ENCODE measurements at regions not wholly inside any gene's neighbourhood (a gene's known extent, or its start where the extent isn't known, plus 50 kb on each side); places are given as distances from the start of the nearest gene placed in this dataset.
"Not testable (repeated sequence)": the region's sequence is repeated elsewhere in the genome, so short reads cannot be mapped to it uniquely, and the experiment has no call there.

DNA sequence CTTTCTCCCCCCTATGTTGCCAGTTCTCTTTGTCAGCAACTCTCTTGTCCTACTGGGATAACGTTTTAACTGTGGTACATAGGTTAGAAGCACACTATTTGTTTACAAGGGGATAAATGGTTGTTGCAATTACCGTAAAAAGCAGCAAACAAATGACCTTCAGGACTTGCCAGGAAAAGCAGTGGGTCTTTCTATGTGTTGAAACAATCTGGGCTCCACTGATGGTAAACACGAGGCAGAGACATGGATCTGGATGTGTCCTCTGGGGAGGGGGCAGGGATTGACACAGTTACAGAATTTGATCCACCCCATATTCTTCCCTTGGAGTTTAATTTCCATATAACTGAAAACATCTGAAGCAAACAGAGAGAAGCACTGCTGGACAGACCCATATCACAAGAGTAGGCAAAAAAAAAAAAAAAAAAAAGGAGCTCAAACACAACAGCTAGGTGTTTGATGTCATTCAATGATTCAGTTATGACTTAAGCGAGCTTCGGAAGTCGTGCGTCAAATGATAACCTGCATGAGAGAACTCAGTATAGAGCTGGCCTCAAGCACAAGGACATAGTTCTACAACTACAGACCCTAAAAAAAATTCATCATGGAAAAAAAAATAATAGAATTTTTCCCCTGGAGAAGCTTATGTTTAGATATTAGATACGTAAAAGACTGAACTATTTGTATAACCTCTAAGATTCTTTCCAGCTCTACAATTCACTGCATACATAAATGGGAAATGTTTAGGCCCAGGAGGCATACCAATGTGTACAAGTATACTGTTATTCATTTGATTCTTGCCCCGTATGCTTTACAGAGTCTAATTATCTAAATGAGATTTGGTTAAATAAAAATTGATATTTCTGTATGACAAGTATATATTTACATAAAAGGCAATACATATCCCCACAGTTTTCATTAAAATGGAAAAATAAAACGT is 127.7 kb downstream of the ALDH8A1 start:
- DNase-seq (ENCODE audit: low read depth): peak; percentile 94

DNA sequence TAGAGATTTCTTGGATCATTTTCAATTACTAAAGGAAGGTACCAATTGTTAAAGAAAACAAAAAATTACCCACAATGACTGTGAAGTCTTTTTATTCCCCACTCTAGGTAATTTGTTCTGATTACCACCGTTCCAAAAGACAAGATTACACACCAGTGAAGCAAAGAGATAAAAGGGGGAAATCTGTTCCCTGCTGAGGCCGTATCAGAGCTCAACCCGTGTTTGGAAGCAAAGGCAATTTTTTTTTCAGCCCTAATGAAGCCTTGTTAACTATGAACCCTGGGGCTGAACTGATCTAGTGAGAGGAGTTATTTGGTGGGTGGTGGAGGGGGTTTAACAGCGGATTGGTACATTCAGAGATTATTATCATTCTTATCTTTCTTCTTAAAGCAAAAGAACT is 128.5 kb downstream of the ALDH8A1 start:
- DNase-seq (ENCODE audit: low read depth): no peak

DNA sequence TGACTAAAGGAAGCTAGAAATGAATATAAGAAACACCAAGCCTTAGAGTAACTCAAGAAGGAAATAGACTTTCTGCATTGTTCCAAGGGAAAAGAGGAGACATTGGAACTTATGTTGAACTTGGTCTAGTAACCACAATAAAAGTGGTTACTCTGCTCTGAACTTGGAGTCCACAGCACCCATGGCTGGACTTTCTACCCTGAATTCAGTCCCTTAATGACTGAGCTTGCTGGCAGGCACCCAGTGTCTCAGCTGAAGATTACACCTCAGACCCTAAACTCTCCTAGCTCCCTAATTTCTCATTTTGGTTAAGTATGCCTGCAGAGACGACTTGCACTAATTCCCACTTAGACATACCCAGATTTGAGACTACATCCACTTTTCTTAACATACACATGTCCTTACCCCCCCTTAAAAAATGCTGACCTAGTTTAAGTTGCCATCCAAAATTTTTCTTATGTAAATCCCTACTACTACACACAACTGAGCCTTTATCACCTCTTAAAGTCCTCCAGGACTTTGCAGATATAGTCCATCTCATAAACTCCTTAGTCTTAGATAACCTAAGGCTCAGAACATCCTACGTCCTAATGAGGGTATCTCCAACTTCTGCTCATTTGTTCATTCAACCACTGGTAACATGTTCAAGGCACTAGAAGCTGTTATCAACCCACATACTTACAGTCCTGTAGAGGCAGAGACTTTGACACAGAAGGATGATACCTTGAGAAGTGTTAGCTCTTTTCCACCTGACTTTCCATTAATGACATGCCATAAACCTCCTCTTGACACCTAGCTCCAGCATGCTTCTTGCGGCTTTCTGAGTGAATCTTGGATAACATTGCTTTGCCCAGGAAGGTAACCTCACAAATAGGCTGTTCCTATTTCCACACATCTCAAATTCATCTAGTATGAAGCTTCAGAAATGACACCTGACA is 129.8 kb downstream of the ALDH8A1 start:
- DNase-seq (ENCODE audit: low read depth): no peak

DNA sequence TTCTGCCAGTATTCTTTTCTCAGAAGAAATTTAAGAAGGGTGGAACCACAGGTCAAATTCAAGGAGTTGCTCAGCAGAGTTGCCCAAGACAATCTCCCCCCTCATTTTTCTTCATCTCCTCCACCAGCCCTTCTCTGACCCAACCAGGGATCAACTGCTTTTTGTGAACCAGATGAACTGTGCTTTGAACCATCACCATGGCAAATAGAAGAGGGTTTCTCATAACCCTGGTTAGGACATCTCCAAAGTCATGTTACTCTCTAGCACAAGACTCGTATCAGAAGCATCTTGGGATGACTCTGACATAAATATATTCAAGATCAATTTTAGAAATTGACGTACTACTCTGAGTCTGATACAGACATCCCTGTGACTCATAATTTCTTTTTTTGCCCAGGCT is 130.7 kb downstream of the ALDH8A1 start:
- no peak for DNase-seq (ENCODE audit: low read depth)

DNA sequence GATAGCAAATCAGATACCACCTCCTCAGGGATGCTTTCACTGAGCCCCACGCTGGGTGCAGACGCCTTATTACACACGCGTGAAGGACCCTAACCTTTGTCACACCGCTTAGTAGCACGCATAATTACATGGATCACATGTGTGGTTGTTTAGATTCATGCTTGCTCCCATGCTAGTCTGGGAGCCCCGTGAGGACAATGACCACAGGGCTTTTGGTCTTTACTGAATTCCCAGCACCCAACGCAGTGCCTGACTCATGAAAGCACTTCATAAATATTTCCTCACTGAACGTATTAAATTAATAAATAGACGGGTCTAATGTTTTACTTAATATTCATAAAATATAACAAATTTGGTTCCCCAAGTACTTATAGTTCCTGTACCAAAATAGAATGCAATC is 132.5 kb downstream of the ALDH8A1 start:
- DNase-seq (ENCODE audit: low read depth): no peak

DNA sequence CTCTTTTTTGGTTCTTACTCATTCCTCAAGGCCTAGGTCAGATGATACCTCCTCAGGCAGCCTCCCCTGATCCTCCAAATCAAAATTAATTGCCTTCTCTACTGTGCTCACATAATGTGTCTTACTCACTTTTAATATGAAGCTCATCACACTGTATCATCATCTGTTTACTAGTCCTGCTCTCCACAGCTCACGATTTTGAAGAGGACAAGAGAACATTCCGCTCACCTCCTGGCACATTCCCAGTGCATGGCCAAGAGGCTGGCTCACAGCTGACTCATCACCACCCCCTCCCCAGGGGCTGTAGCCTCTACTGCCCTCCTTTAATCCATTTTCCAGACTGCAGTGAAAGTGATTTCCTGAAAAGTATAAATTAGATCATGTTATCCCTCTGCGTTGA is 133.1 kb downstream of the ALDH8A1 start:
- no peak for DNase-seq (ENCODE audit: low read depth)

DNA sequence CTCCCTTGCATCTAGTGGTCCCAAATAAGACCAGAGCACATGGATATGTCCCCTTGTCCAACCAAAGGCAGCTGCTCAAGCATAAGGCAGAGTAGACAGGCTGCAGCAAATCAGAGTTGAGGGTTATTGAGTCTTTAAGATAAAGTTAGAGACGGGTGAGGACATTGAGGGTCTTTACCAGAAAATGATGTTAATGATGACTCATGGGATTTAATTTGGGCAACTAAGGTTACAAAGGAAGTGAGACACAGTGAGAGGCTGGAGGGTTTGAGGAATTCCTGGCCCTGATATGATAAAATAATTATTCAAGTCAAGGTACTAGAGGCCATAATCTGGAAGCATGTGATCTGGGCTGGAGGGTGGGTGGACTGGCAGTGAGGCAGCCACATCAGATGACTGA is 133.6 kb downstream of the ALDH8A1 start:
- no peak for DNase-seq (ENCODE audit: low read depth)

DNA sequence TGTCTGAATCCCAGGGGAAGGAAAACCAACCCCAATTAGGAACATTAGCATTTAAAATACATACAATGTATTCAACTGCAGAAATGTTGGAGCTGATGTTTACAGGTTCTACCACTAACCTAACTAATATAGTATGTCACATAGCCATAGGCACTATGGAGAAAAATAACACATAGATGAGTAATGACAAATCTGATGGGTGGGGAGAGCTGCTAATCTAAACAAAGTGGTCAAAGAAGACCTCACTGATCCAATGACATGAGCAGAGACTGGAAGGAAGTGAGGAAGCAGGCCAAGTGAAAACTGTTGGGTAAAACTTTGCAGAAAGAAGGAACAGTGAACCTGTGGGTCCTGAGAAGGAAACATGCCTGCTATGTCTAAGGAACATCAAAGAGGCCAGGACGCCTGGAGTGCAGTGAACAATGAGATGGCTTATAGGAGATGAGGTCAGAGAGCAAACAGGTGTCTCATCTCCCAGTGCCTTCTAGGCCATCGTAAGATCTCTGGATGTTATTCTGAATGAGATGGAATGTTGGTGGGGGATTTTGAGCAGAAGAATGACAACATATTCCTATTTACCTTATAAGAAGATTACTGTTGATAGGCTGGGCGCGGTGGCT is 135.7 kb downstream of the ALDH8A1 start:
- peak; percentile 41 for DNase-seq (ENCODE audit: low read depth)

DNA sequence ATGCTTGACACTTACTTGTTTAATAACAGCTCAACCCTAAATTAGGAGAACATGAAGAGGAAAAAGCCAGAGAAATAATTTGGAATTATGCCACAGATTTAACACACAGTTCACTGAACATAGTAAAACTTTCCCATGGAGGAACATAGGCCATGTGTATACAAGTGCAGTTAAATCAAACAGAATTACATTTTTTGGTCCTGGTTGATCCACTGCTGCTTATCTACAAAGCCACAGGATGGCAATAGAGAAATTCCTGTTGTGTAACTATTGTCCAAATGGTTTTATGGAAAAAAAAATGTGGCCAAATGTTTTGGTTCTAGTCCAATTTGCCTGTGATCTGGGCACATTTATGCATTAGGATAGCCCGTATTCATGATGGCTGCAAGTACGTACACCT is 136.8 kb downstream of the ALDH8A1 start:
- peak; percentile 33 for DNase-seq (ENCODE audit: low read depth)

DNA sequence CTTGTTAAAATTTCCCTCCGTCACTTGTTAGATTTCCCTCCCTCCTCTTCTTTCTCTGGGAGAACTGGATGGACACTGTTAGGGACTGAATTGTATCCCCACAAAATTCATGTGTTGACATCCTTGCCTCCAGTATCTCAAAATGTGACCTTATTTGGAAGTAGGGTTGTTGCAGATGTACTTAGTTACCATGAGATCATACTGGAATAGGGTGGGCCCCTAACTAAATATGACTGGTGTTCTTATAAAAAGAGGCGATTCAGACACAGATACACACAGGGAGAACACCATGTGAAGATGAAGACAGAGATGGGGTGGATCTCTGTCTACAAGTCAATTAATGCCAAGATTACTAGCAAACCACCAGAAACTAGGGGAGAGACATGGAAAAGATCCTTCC is 139.5 kb downstream of the ALDH8A1 start:
- DNase-seq (ENCODE audit: low read depth): no peak

DNA sequence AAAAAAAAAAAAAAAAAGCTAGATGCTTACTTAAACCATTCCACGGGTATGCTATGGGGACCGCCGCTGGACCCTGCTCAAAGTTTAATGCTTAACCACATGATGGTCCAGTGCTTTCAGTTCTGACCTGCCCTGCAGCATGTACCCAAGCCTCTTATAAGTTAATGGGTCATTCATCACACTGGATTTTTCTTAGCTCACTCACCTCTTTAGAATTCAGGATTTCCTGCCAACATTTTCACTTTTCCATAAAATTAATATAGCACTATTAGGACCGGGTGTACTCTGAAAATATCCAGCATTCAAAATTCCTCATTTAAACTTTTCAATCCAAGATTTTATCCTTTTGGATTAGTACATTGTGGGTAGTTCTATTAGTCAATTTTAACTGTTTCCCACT is 140.8 kb downstream of the ALDH8A1 start:
- peak; percentile 79 for DNase-seq (ENCODE audit: low read depth)

DNA sequence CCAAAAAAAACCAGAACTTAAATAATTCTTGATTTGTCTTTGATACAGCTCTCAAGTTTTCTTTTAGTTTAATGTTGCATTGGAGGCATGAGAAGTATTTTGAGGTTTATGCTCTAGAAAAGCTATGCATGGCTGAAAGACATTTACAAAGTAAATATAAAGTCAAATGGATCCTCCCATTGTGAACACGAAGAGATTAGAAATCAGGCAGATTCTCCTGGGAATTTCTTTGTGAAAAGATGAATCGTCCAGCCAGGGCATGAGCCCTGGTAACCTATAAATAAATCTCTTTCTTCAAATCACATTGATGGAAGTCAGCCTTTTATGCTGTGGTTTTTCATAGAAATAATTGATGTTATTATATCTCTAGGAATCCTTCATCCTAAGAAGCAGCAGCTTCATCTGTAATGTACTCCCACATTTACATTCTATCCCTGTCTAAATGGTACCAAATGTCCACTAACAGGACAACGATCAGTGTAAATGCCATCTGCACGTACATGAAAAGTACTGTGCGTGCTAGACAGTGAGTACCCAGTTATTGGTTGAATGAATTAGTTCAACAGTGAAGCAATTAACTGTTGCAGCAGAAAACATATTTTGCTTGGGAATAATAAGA is 143.6 kb downstream of the ALDH8A1 start:
- DNase-seq (ENCODE audit: low read depth): peak; percentile 38

DNA sequence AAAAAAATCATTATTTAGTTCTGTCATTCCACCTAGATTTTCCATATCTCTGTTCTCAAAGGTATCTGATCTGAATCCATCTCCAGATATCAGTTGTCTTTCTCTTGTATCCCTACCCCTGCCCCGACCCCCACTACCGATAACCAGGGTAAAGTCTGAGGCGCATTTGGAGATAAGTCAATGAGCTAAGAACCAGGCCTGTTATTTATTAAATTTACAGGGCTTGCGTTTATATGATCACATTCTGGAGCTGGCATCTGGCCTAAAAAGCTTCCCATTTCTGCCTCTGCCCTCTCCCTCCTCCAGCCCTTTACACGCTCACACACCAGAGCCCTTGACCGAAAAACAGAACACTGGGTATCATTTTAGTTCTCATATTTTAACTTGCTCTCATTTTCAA is 144.7 kb downstream of the ALDH8A1 start:
- peak; percentile 35 for DNase-seq (ENCODE audit: low read depth)

DNA sequence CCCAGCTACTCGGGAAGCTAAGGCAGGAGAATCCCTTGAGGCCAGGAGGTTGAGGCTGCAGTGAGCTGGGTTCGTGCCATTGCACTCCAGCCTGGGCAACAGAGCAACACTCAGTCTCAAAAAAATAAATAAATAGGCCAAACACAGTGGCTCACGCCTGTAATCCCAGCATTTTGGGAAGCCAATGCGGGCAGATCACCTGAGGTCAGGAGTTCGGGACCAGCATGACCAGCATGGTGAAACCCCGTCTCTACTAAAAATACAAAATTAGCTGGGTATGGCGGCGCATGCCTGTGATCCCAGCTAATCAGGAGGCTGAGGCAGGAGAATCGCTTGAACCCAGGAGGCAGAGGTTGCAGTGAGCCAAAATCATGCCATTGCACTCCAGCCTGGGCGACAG is 145.6 kb downstream of the ALDH8A1 start:
- DNase-seq (ENCODE audit: low read depth): not testable (repeated sequence)

DNA sequence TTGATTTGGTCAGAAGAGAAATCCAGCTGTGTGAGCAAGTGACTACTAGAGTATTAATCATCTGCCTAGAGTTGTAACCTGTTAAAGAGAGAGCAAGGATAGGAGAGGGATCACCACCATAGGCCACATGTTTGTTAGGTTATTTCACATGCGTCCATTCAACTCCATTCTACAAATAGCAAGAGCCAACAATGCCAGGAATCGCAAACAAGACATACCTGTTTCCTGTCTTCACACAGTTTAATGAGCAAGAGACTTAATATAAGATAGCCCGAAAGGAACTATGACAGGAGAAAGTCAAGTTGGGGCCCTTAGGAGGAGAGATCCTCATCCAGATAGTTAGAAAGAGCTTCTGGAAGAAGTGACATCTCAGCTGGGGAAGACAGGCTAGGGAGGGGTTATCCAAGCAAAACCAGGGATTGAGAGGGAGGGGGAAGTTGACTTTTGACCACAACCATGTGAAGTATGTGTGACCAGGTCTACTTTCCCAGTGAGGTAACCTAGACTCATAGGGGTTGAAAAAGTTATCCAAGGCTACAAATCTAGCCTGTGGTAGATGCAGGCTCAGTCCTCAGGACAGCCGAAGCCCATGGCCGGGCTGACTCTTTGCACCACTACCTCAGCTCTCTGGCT is 147.4 kb downstream of the ALDH8A1 start:
- no peak for DNase-seq (ENCODE audit: low read depth)

DNA sequence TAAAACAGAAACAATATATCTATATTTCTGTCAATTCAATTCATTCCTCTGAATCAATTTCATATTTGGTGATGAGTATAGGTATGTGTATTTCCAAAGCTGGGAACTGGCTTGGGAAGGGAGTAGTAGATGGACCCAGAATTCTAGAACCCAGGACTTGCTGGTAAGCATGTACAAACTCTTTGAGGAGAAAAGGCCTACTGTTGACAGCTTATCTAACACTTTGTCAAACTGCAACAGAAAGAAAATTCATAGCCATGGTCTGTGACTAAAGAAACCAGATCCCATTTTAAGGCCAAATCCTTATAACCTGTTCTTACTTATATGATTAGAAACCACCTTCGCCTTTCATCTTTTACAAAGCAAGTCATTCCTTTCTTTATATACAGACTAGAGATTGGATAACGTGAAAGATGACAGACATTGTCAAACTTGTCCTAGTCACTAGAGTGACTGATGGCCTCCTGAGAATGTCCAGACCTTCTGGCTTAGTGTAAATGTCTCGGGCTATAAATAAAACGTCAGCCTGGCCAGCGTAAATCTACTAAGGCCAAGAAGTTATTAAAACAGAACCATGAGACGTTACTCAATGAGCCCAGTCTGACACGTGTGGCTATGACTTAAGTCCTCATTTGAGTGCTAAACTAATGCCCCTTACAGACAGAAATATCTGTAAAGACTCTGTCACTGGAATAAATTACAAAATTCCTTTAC is 152.3 kb downstream of the ALDH8A1 start:
- DNase-seq (ENCODE audit: low read depth): no peak

DNA sequence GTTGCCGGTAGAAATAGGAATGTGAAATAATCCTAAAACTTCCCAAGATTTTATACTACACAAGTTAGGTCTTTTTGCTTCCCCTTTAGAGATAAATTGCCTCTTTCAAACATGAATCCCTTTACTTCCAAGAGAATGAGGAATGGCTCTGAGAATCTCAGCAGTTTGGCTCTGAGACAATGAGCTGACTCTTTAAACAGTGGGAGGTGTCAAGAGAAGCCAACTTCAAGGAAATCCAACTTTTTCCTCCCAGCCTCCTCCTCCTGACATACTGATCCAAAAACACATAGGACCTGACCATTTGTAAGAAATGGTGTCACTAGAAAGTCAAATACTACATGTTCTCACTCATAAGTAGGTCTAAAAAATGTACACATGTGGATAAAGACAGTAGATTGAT is 154.2 kb downstream of the ALDH8A1 start:
- DNase-seq (ENCODE audit: low read depth): no peak

DNA sequence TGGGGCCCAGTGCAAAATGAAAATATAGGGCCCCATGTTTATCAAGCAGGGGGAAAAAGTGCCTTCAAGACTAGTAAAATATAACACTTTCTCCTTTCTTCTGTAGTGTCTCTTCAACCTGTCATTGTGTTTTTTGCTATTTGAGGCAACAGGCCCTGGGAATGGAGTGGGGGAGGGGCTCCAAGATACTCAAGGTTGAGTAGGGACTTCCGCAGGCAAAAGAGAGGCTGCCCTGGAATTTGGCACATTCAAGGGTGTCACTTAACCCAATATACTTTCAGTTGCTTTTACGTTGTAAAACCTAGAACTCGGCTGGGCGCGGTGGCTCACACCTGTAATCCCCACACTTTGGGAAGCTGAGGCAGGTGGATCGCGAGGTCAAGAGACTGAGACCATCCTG is 154.9 kb downstream of the ALDH8A1 start:
- no peak for DNase-seq (ENCODE audit: low read depth)

DNA sequence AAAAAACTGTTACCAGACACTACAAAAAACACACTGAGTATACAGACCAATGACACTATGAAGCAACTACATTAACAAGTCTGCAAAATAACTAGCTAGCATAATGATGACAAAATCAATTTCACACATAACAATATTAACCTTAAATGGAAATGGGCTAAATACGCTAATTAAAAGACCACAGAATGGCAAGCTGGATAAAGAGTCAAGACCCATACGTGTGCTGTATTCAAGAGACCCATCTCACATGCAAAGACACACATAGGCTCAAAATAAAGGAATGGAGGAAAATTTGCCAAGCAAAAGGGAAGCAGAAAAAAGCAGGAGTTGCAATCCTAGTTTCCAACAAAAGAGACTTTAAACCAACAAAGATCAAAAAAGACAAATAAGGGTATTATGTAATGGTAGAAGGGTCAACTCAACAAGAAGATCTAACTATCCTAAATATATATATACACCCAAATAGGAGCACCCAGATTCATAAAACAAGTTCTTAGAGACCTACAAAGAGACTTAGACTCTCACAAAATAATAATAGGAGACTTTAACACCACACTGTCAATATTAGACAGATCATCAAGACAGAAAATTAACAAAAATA is 158.6 kb downstream of the ALDH8A1 start:
- DNase-seq (ENCODE audit: low read depth): not testable (repeated sequence)

DNA sequence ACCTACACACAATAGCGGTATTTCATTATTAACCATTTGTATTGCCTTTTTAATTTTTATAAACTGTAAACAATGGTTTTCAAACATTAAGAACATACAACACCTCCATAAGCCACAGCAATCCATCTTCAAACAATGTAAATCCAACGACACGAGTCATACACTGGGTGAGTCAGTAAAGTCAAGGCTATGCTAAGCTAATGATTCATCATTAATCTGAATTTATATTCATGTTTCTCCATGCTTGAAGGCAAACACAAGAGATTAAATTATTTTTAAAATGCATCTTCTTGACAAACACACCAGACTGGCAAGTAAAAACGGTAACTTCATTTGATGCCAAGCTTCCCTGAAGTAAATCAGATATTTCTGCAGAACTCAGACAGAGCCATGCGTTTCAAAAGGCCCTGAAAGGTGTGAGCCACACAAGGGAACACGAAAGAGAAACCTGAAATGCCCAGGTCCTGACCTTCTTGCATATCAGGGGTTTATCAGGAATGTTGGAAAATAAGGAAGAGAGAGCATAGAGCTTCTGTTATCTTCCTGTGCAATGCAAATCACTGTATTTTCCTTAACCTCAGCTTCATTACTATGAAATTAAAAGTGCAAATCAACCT is 162.5 kb downstream of the ALDH8A1 start:
- DNase-seq (ENCODE audit: low read depth): peak; percentile 18

Measured in fibroblast of gingiva (primary cell).